Prostate gland (tissue), 2 donors: ENCODE measurements at regions not wholly inside any gene's neighbourhood (a gene's known extent, or its start where the extent isn't known, plus 50 kb on each side); places are given as distances from the start of the nearest gene placed in this dataset.

Experiments
- CTCF ChIP-seq, 4 experiments: fragments of 200-600 bp in 2 of 4; fragments of 450-650 bp in 2 of 4; sonication (generic) in 2 of 4; IDR thresholded peaks; 1 replicate in 3 of 4; 2 replicates in 1 of 4; pipeline ENCODE4 v1.5.1; 2016 to 2019; ENCODE audit warnings: antibody characterized with exemption in 4 of 4, mild to moderate bottlenecking in 2 of 4, moderate library complexity in 2 of 4
- POLR2A ChIP-seq: fragments of 450-650 bp; IDR thresholded peaks from one replicate; pipeline ENCODE4 v1.6.1; 2016; ENCODE audit warnings: antibody characterized with exemption, mild to moderate bottlenecking
- POLR2AphosphoS5 ChIP-seq: sonication (generic); formaldehyde crosslinking; IDR thresholded peaks from one replicate; pipeline ENCODE4 v1.6.1; 2017; ENCODE audit warnings: antibody characterized with exemption

GRCh38 chr18:29647700-29648099 is 1394.8 kb downstream of the DSC3 start:
- no peak for TF ChIP-seq POLR2AphosphoS5
- no peak for TF ChIP-seq CTCF (IDR thresholded peaks at IDR 0.05)
- no peak for TF ChIP-seq POLR2A
